Nephron progenitor cell (in vitro differentiated cells): ENCODE measurements at regions not wholly inside any gene's neighbourhood (a gene's known extent, or its start where the extent isn't known, plus 50 kb on each side); places are given as distances from the start of the nearest gene placed in this dataset.
"Not testable (repeated sequence)": the region's sequence is repeated elsewhere in the genome, so short reads cannot be mapped to it uniquely, and the experiment has no call there.

Experiments used
- DNase-seq: peaks from one replicate; pipeline ENCODE4 v3.0.0; 2021
- H3K27ac Mint-ChIP-seq: 2 replicates; pipeline ENCODE4 v1.8.0; 2021; ENCODE audit warnings: mild to moderate bottlenecking, moderate library complexity, mixed read lengths
- H3K27me3 Mint-ChIP-seq: 2 replicates; pipeline ENCODE4 v1.8.0; 2021; ENCODE audit warnings: mild to moderate bottlenecking, low read depth, mixed read lengths; ENCODE audit not compliant: poor library complexity
- H3K36me3 Mint-ChIP-seq: 2 replicates; pipeline ENCODE4 v1.8.0; 2021; ENCODE audit warnings: low read depth, mixed read lengths
- H3K4me1 Mint-ChIP-seq: 2 replicates; pipeline ENCODE4 v1.8.0; 2021; ENCODE audit warnings: mixed read lengths
- H3K4me3 Mint-ChIP-seq: 2 replicates; pipeline ENCODE4 v1.8.0; 2021; ENCODE audit warnings: mild to moderate bottlenecking, moderate library complexity, mixed read lengths
- H3K9me3 Mint-ChIP-seq: 2 replicates; pipeline ENCODE4 v1.8.0; 2021; ENCODE audit warnings: mild to moderate bottlenecking, moderate library complexity, mixed read lengths
- TF ChIP-seq, protein P1 (sequence below): fragments of 200-600 bp; sonication (generic); IDR thresholded peaks from 2 replicates; pipeline ENCODE4 v1.5.0; 2021; ENCODE audit warnings: antibody characterized with exemption

DNA sequence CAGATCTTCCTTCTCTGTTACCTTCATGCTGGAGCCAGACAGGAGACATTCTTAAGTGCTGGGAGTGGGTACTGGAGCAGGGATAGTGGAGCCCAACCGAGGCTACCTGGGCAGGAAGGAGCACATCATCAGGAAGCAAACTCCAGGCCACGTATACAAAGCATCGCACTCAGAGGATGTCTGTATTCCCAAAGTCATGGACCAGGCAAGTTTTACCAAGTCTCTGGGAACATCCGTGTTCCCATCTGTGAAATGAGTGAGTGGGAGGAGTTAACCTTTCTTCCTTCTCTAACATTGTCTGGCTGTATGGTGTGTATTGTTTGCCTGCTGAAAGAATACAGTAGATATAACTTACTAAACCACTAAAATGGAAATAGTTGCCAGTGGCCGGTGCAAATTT lies 175.0 kb upstream of the TMEM45B start:
- Mint-ChIP-seq H3K27ac (no peak overlapping the region), H3K4me1 (peaks cover 22% of the 10 kb centered on the region), H3K36me3 (no peaks in the 10 kb centered on the region), H3K9me3 (peaks cover 14% of the 10 kb centered on the region), H3K27me3 (peaks cover 3% of the 10 kb centered on the region), H3K4me3 (no peak overlapping the region)
- TF ChIP-seq, protein P1, sequence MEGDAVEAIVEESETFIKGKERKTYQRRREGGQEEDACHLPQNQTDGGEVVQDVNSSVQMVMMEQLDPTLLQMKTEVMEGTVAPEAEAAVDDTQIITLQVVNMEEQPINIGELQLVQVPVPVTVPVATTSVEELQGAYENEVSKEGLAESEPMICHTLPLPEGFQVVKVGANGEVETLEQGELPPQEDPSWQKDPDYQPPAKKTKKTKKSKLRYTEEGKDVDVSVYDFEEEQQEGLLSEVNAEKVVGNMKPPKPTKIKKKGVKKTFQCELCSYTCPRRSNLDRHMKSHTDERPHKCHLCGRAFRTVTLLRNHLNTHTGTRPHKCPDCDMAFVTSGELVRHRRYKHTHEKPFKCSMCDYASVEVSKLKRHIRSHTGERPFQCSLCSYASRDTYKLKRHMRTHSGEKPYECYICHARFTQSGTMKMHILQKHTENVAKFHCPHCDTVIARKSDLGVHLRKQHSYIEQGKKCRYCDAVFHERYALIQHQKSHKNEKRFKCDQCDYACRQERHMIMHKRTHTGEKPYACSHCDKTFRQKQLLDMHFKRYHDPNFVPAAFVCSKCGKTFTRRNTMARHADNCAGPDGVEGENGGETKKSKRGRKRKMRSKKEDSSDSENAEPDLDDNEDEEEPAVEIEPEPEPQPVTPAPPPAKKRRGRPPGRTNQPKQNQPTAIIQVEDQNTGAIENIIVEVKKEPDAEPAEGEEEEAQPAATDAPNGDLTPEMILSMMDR, result no peak
- no peak for DNase-seq

DNA sequence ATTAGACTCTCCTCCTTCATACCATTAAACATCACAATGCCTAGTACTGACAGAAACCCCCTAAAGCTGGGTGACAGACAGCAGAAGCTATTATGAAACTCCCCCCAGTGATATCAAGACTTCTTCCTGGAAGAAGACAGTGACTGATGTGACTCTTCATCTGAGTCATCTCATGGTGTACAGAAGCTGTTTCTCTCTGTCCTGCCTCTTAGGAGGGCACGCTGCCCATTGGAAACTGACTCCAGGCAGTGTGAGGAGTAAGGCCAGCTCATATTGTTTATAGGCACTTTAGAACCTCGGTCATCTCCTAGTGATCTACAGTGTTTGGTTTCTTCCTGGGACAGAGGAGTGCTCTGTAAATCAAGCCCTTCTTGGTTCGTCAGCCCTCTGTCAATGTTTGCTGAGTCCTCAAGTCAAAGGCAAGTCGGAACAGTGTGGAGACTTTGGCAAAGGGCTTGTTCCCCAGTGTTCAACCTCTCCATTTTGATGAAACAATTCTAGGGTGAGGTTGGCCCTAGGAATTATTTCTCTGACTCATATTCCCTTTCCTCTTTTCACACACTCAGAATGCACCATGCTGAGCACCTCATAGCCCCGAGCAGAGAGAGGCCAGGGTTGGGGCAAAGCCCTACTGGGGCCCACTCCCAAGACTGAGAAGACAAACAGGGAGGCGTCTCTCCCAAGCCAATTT lies 172.5 kb upstream of the TMEM45B start:
- H3K27ac Mint-ChIP-seq, result peak overlapping the region; percentile 41
- H3K27me3 Mint-ChIP-seq, result peaks cover 3% of the 10 kb centered on the region
- H3K4me3 Mint-ChIP-seq, result no peak overlapping the region
- H3K36me3 Mint-ChIP-seq, result no peaks in the 10 kb centered on the region
- peaks cover 14% of the 10 kb centered on the region for H3K9me3 Mint-ChIP-seq
- TF ChIP-seq, protein P1, result no peak
- DNase-seq, result no peak
- peaks cover 18% of the 10 kb centered on the region for H3K4me1 Mint-ChIP-seq

DNA sequence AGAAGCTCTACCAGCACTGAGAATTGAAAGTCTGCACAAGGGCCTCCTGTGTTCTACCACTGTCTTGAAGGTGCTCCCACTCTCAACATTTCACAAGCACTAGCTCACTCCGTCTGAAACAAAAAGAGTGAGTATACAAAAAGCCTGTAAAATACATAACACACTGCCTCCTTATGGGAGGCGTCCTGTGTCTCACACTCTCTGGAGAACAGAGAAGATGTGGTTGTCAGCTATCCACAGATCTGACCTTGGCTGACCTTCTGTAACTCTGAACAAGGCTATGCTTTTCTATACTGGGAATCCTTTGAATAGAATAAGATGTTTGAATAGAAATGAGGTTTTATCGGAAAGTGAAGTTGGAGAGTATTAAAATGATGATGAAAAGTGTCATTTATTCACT lies 171.3 kb upstream of the TMEM45B start:
- H3K36me3 Mint-ChIP-seq, result no peaks in the 10 kb centered on the region
- H3K9me3 Mint-ChIP-seq, result peaks cover 14% of the 10 kb centered on the region
- H3K4me3 Mint-ChIP-seq, result no peak overlapping the region
- TF ChIP-seq, protein P1, result no peak
- no peak for DNase-seq
- peaks cover 3% of the 10 kb centered on the region for H3K27me3 Mint-ChIP-seq
- H3K4me1 Mint-ChIP-seq, result peaks cover 18% of the 10 kb centered on the region
- H3K27ac Mint-ChIP-seq, result no peak overlapping the region

DNA sequence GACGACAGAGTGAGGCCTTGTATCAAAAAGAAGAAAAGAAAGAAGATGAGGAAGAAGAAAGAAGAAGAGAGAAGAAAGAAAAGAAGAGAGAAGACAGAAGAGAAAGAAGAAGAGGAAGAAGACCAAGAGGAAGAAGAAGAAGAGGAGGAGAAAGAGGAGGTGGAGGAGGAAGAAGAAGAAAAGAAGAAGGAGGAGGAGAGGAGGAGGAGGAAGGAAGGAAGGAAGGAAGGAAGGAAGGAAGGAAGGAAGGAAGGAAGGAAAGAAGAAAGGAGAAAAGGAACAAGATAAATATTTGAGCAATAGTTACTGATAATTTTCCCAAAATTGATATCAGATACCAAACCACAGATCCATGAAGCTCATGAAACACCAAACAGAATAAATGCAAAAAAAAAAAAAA lies 169.7 kb upstream of the TMEM45B start:
- H3K27ac Mint-ChIP-seq, result no peak overlapping the region
- peaks cover 18% of the 10 kb centered on the region for H3K4me1 Mint-ChIP-seq
- H3K9me3 Mint-ChIP-seq, result peaks cover 18% of the 10 kb centered on the region
- no peaks in the 10 kb centered on the region for H3K36me3 Mint-ChIP-seq
- H3K27me3 Mint-ChIP-seq, result peaks cover 3% of the 10 kb centered on the region
- H3K4me3 Mint-ChIP-seq, result no peak overlapping the region
- DNase-seq, result no peak
- TF ChIP-seq, protein P1, result no peak

DNA sequence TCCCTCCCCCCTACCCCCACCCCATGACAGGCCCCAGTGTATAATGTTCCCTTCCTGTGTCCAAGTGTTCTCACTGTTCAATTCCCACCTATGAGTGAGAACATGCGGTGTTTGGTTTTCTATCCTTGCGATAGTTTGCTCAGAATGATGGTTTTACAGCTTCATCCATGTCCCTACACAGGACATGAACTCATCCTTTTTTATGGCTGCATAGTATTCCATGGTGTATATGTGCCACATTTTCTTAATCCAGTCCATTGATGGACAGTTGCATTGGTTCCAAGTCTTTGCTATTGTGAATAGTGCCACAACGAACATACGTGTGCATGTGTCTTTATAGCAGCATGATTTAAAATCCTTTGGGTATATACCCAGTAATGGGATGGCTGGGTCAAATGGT lies 165.6 kb upstream of the TMEM45B start:
- H3K4me1 Mint-ChIP-seq, H3K27ac Mint-ChIP-seq, H3K4me3 Mint-ChIP-seq, H3K27me3 Mint-ChIP-seq, DNase-seq: not testable (repeated sequence)
- peaks cover 31% of the 10 kb centered on the region for H3K9me3 Mint-ChIP-seq
- peaks cover 12% of the 10 kb centered on the region for H3K36me3 Mint-ChIP-seq

DNA sequence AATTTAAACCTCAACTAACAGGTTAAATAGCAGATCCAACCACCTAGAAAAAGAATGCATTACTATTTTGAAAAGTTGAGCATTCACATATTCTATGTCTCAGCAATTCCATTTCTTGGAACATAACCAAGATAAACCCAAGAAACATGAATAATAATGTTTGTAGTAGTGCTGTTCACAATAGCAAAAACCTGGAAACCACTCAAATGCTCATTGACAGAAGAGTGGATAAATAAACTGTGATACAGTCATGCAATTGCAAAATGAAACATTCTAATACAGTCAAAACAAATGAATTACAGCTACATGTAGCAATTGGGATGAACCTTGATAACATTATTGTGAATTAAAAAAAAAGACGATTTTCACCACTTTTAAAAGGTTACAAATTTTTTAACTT lies 162.8 kb upstream of the TMEM45B start:
- peaks cover 10% of the 10 kb centered on the region for H3K4me1 Mint-ChIP-seq
- no peak for DNase-seq
- peaks cover 3% of the 10 kb centered on the region for H3K27me3 Mint-ChIP-seq
- H3K4me3 Mint-ChIP-seq, result no peak overlapping the region
- H3K36me3 Mint-ChIP-seq, result peaks cover 33% of the 10 kb centered on the region
- no peak overlapping the region for H3K27ac Mint-ChIP-seq
- peaks cover 54% of the 10 kb centered on the region for H3K9me3 Mint-ChIP-seq
- TF ChIP-seq, protein P1, result no peak
